Ishikawa (cell line): ENCODE measurements at regions not wholly inside any gene's neighbourhood (a gene's known extent, or its start where the extent isn't known, plus 50 kb on each side); places are given as distances from the start of the nearest gene placed in this dataset.

Source experiments
- CEBPB ChIP-seq: IDR thresholded peaks from 2 replicates; pipeline ENCODE4 v1.6.1; 2012
- CREB1 ChIP-seq: IDR thresholded peaks from 2 replicates; pipeline ENCODE4 v1.6.1; 2012; ENCODE audit warnings: low read depth
- FOXM1 ChIP-seq: IDR thresholded peaks from 2 replicates; pipeline ENCODE4 v1.6.1; 2012; ENCODE audit warnings: low read depth, borderline replicate concordance
- TCF12 ChIP-seq: IDR thresholded peaks from 2 replicates; pipeline ENCODE4 v1.6.1; 2012; ENCODE audit warnings: low read depth
- YY1 ChIP-seq: IDR thresholded peaks from 2 replicates; pipeline ENCODE4 v1.6.1; 2012; ENCODE audit warnings: low read depth
- TF ChIP-seq, protein P1 (sequence below): IDR thresholded peaks from 2 replicates; pipeline ENCODE4 v1.6.1; 2012
- TF ChIP-seq, protein P2 (sequence below): IDR thresholded peaks from 2 replicates; pipeline ENCODE4 v1.6.1; 2012; ENCODE audit warnings: low read depth, mild to moderate bottlenecking

DNA sequence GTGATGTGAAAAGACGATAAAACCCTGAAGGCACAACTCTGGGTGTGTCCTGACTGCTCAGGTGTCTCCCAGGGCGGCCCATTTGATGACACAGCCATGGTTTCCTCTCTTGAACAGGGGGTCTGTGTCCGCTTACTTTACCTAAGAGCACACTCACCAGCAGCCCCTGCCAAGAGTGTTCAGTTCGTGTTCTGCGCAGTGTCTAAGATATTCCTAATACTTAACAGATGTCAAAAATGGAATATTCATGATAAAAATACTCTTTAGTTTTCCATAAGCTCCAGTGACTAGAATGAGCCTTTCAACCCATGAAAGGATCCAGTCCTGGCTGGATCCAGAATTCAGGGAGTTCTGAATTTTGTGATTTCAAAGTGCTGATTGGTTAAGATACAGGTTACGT, 492.4 kb downstream of the TNS3 start:
- TF ChIP-seq TCF12, result no peak
- no peak for TF ChIP-seq CEBPB
- TF ChIP-seq, protein P1, sequence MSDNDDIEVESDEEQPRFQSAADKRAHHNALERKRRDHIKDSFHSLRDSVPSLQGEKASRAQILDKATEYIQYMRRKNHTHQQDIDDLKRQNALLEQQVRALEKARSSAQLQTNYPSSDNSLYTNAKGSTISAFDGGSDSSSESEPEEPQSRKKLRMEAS, result no peak
- TF ChIP-seq CREB1, result no peak
- no peak for TF ChIP-seq YY1
- no peak for TF ChIP-seq FOXM1
- TF ChIP-seq, protein P2, sequence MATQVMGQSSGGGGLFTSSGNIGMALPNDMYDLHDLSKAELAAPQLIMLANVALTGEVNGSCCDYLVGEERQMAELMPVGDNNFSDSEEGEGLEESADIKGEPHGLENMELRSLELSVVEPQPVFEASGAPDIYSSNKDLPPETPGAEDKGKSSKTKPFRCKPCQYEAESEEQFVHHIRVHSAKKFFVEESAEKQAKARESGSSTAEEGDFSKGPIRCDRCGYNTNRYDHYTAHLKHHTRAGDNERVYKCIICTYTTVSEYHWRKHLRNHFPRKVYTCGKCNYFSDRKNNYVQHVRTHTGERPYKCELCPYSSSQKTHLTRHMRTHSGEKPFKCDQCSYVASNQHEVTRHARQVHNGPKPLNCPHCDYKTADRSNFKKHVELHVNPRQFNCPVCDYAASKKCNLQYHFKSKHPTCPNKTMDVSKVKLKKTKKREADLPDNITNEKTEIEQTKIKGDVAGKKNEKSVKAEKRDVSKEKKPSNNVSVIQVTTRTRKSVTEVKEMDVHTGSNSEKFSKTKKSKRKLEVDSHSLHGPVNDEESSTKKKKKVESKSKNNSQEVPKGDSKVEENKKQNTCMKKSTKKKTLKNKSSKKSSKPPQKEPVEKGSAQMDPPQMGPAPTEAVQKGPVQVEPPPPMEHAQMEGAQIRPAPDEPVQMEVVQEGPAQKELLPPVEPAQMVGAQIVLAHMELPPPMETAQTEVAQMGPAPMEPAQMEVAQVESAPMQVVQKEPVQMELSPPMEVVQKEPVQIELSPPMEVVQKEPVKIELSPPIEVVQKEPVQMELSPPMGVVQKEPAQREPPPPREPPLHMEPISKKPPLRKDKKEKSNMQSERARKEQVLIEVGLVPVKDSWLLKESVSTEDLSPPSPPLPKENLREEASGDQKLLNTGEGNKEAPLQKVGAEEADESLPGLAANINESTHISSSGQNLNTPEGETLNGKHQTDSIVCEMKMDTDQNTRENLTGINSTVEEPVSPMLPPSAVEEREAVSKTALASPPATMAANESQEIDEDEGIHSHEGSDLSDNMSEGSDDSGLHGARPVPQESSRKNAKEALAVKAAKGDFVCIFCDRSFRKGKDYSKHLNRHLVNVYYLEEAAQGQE, result no peak
